ENCODE measurements at regions not wholly inside any gene's neighbourhood (a gene's known extent, or its start where the extent isn't known, plus 50 kb on each side); places are given as distances from the start of the nearest gene placed in this dataset.

- TF ChIP-seq MZF1 (tag by site-specific recombination; IDR thresholded peaks at IDR 0.05; ENCODE audit: borderline replicate concordance) (no peak), ZNF776 (tag by site-specific recombination; IDR thresholded peaks at IDR 0.05; ENCODE audit: borderline replicate concordance) (no peak)
These were observed 77.5 kb upstream of the ITPRID2 start for GRCh38 chr2:181814057-181814491.

Measured in HEK293 (cell line).